NCI-H524 treated with DMSO at 0.1 percent for 48 hours (cell line): ENCODE measurements at regions not wholly inside any gene's neighbourhood (a gene's known extent, or its start where the extent isn't known, plus 50 kb on each side); places are given as distances from the start of the nearest gene placed in this dataset.
A peak's percentile ranks its signal among the peaks of the same experiment; 100 is the strongest.

Experiments used
- DNase-seq: peaks from one replicate; lab custom pipeline; 2025; lab: John Stamatoyannopoulos, UW

- DNase-seq, result no peak
Measured at GRCh38 chr13:40252241-40252640, 414.2 kb downstream of the FOXO1 start.

- DNase-seq, result no peak
Measured at GRCh38 chr13:40252676-40253075, 413.8 kb downstream of the FOXO1 start.

- DNase-seq, result no peak
Measured at GRCh38 chr13:40254394-40254793, 412.0 kb downstream of the FOXO1 start.

GRCh38 chr13:40255551-40255950 is 410.9 kb downstream of the FOXO1 start:
- no peak for DNase-seq

GRCh38 chr13:40259899-40260298 is 406.5 kb downstream of the FOXO1 start:
- no peak for DNase-seq

GRCh38 chr13:40261336-40261735 is 405.1 kb downstream of the FOXO1 start:
- no peak for DNase-seq

GRCh38 chr13:40261947-40262346 is 404.5 kb downstream of the FOXO1 start:
- DNase-seq, result no peak

- DNase-seq, result no peak
Measured at GRCh38 chr13:40269086-40269485, 397.4 kb downstream of the FOXO1 start.

- DNase-seq, result no peak
Measured at GRCh38 chr13:40270726-40271125, 395.7 kb downstream of the FOXO1 start.

GRCh38 chr13:40271271-40271885 is 395.1 kb downstream of the FOXO1 start:
- DNase-seq, result no peak

GRCh38 chr13:40271931-40272775 is 394.3 kb downstream of the FOXO1 start:
- no peak for DNase-seq

- DNase-seq, result no peak
Measured at GRCh38 chr13:40272776-40273139, 393.7 kb downstream of the FOXO1 start.

- DNase-seq, result no peak
Measured at GRCh38 chr13:40273253-40274025, 393.0 kb downstream of the FOXO1 start.

- no peak for DNase-seq
Measured at GRCh38 chr13:40274103-40274502, 392.3 kb downstream of the FOXO1 start.

GRCh38 chr13:40275155-40275554 is 391.3 kb downstream of the FOXO1 start:
- DNase-seq, result no peak

- no peak for DNase-seq
Measured at GRCh38 chr13:40275636-40276035, 390.8 kb downstream of the FOXO1 start.

GRCh38 chr13:40283666-40284065 is 382.8 kb downstream of the FOXO1 start:
- DNase-seq, result no peak

GRCh38 chr13:40285634-40286033 is 380.8 kb downstream of the FOXO1 start:
- no peak for DNase-seq

GRCh38 chr13:40287428-40287827 is 379.0 kb downstream of the FOXO1 start:
- no peak for DNase-seq

- DNase-seq, result no peak
Measured at GRCh38 chr13:40288259-40288658, 378.2 kb downstream of the FOXO1 start.

GRCh38 chr13:40290758-40291157 is 375.7 kb downstream of the FOXO1 start:
- no peak for DNase-seq

- DNase-seq, result peak; percentile 10
Measured at GRCh38 chr13:40292108-40292507, 374.3 kb downstream of the FOXO1 start.

- peak; percentile 2 for DNase-seq
Measured at GRCh38 chr13:40292536-40292935, 373.9 kb downstream of the FOXO1 start.
